Natural killer cell (primary cell): ENCODE measurements at regions not wholly inside any gene's neighbourhood (a gene's known extent, or its start where the extent isn't known, plus 50 kb on each side); places are given as distances from the start of the nearest gene placed in this dataset.
A peak's percentile ranks its signal among the peaks of the same experiment; 100 is the strongest.

ENCODE experiments used
- ATAC-seq, 3 donors: fragments of 150-1000 bp in 2 of 3; fragments of 200-7000 bp in 1 of 3; cut with Tn5 transposase; 1 replicate in 1 of 3; 2 replicates in 2 of 3; pipeline ENCODE4 v1.10.0; 2021; ENCODE audit warnings: mild to moderate bottlenecking in 2 of 3, moderate library complexity in 2 of 3
- DNase-seq, 2 donors: peaks; one replicate each; pipeline versions ENCODE4 v3.0.0 to v3.0.0-alpha.2; 2013 to 2021; ENCODE audit warnings: mixed read lengths in 1 of 2
- H3K27ac ChIP-seq: one replicate; pipeline ENCODE4 v1.5.1; 2013; ENCODE audit warnings: mild to moderate bottlenecking, low read length
- H3K27me3 ChIP-seq: one replicate; pipeline ENCODE4 v1.6.1; 2013; ENCODE audit warnings: low read length; ENCODE audit not compliant: control insufficient read depth, insufficient read depth
- H3K36me3 ChIP-seq: one replicate; pipeline ENCODE4 v1.6.1; 2013; ENCODE audit warnings: low read length; ENCODE audit not compliant: control insufficient read depth, insufficient read depth
- H3K4me1 ChIP-seq: one replicate; pipeline ENCODE4 v1.6.1; 2013; ENCODE audit warnings: low read length; ENCODE audit not compliant: control insufficient read depth, insufficient read depth
- H3K4me3 ChIP-seq: one replicate; pipeline ENCODE4 v1.5.1; 2013; ENCODE audit warnings: low read length
- H3K9me3 ChIP-seq: one replicate; pipeline ENCODE4 v1.6.1; 2013; ENCODE audit warnings: low read length; ENCODE audit not compliant: control insufficient read depth, insufficient read depth
- H3K27ac Mint-ChIP-seq, 2 donors: one replicate each; pipeline ENCODE4 v1.8.0; 2022; ENCODE audit warnings: mild to moderate bottlenecking in 2 of 2, mixed read lengths in 2 of 2, moderate library complexity in 1 of 2
- H3K27me3 Mint-ChIP-seq, 2 donors: one replicate each; pipeline ENCODE4 v1.8.0; 2022; ENCODE audit warnings: low read depth in 2 of 2, mixed read lengths in 2 of 2
- H3K36me3 Mint-ChIP-seq: one replicate; pipeline ENCODE4 v1.8.0; 2022; ENCODE audit warnings: mixed read lengths
- H3K4me1 Mint-ChIP-seq, 2 donors: one replicate each; pipeline ENCODE4 v1.8.0; 2022; ENCODE audit warnings: mixed read lengths in 2 of 2
- H3K4me3 Mint-ChIP-seq: one replicate; pipeline ENCODE4 v1.8.0; 2022; ENCODE audit warnings: mild to moderate bottlenecking, moderate library complexity, mixed read lengths
- H3K9me3 Mint-ChIP-seq, 2 donors: one replicate each; pipeline ENCODE4 v1.8.0; 2022; ENCODE audit warnings: mixed read lengths in 2 of 2
- CTCF ChIP-seq: fragments of 200-600 bp; IDR thresholded peaks from one replicate; pipeline ENCODE4 v1.8.0; 2022; ENCODE audit warnings: antibody characterized with exemption
- WGBS: methylation state at CpG from one replicate; pipeline ENCODE4 v1.1.7; 2013; ENCODE audit warnings: missing lambda C conversion rate; ENCODE audit not compliant: insufficient coverage; 5-methylcytosine and 5-hydroxymethylcytosine counted together
- intact Hi-C: fragments of 100-400 bp; cut with micrococcal nuclease; formaldehyde crosslinking; loops from one replicate; pipeline ENCODE4 v1.14.2; 2022

- 10% methylated on average over 11 of the region's 11 CpGs for WGBS
Observed at GRCh38 chr1:39102537-39103327, 76.6 kb downstream of the NDUFS5 start.

GRCh38 chr1:39103328-39104157 is 77.4 kb downstream of the NDUFS5 start:
- H3K27me3 Mint-ChIP-seq: peaks cover 9 to 10% of the 10 kb centered on the region in 2 donors
- Histone ChIP-seq H3K36me3 (no peaks in the 10 kb centered on the region), H3K27me3 (no peaks in the 10 kb centered on the region), H3K4me3 (no peak overlapping the region), H3K27ac (no peak overlapping the region), H3K9me3 (no peaks in the 10 kb centered on the region), H3K4me1 (peaks cover 17% of the 10 kb centered on the region)
- no peak for DNase-seq
- peaks cover 21 to 31% of the 10 kb centered on the region in 2 donors for H3K4me1 Mint-ChIP-seq
- H3K27ac Mint-ChIP-seq: no peak overlapping the region
- ATAC-seq: no peak
- intact Hi-C loops: loop anchor here (2.0 to 10.0 kb wide), 2 partner anchors 155 to 311 kb away; no protein-coding TSS in a partner anchor
- H3K36me3 Mint-ChIP-seq: no peaks in the 10 kb centered on the region
- 77% methylated on average over 6 of the region's 6 CpGs for WGBS
- peak overlapping the region; percentile 55 for H3K4me3 Mint-ChIP-seq
- H3K9me3 Mint-ChIP-seq: no peaks in the 10 kb centered on the region
- no peak for TF ChIP-seq CTCF

More at GRCh38 chr1:39102537-39103327, 76.6 kb downstream of the NDUFS5 start:
- no peak overlapping the region for H3K27ac Mint-ChIP-seq
- peaks cover 9 to 10% of the 10 kb centered on the region in 2 donors for H3K27me3 Mint-ChIP-seq
- Histone ChIP-seq H3K4me1 (peaks cover 20% of the 10 kb centered on the region), H3K4me3 (no peak overlapping the region), H3K9me3 (no peaks in the 10 kb centered on the region), H3K27me3 (no peaks in the 10 kb centered on the region), H3K27ac (no peak overlapping the region), H3K36me3 (no peaks in the 10 kb centered on the region)
- ATAC-seq (peak in 1 of 3 donors; percentile 31), DNase-seq (peak in 1 of 2 donors; percentile 69)
- peaks cover 21 to 33% of the 10 kb centered on the region in 2 donors for H3K4me1 Mint-ChIP-seq
- H3K4me3 Mint-ChIP-seq: peak overlapping the region; percentile 56
- intact Hi-C loops: loop anchor here (2.0 to 10.0 kb wide), 2 partner anchors 156 to 312 kb away; no protein-coding TSS in a partner anchor
- peak; percentile 33 for TF ChIP-seq CTCF
- no peaks in the 10 kb centered on the region for H3K9me3 Mint-ChIP-seq
- H3K36me3 Mint-ChIP-seq: no peaks in the 10 kb centered on the region

GRCh38 chr1:39104158-39105060 is 78.3 kb downstream of the NDUFS5 start:
- no peak for TF ChIP-seq CTCF
- H3K36me3 Mint-ChIP-seq: no peaks in the 10 kb centered on the region
- no peaks in the 10 kb centered on the region for H3K36me3 ChIP-seq
- 73% methylated on average over 25 of the region's 25 CpGs for WGBS
- H3K9me3 Mint-ChIP-seq: no peaks in the 10 kb centered on the region
- DNase-seq (no peak), ATAC-seq (no peak)
- H3K27me3 ChIP-seq: no peaks in the 10 kb centered on the region
- peak overlapping the region; percentile 55 for H3K4me3 Mint-ChIP-seq
- peaks cover 21 to 28% of the 10 kb centered on the region in 2 donors for H3K4me1 Mint-ChIP-seq
- intact Hi-C loops: loop anchor here (10.0 kb wide), 1 partner anchor 310 kb away; no protein-coding TSS in a partner anchor
- peaks cover 17% of the 10 kb centered on the region for H3K4me1 ChIP-seq
- H3K27ac Mint-ChIP-seq: peak overlapping the region in 1 of 2 donors; percentile 68
- H3K27me3 Mint-ChIP-seq: peaks cover 9 to 10% of the 10 kb centered on the region in 2 donors
- H3K9me3 ChIP-seq: no peaks in the 10 kb centered on the region
- no peak overlapping the region for H3K27ac ChIP-seq
- no peak overlapping the region for H3K4me3 ChIP-seq
